Keratinocyte (primary cell): ENCODE measurements at regions not wholly inside any gene's neighbourhood (a gene's known extent, or its start where the extent isn't known, plus 50 kb on each side); places are given as distances from the start of the nearest gene placed in this dataset.

Experiments
- DNase-seq: peaks from one replicate; pipeline ENCODE4 v3.0.0-alpha.2; 2011; ENCODE audit warnings: low read depth, missing footprints, low spot score
- FAIRE-seq: peaks from 2 replicates; lab custom pipeline; 2011; peaks lifted over from hg19 to GRCh38; lab: Jason Lieb, UNC
- H2AFZ ChIP-seq: 2 replicates; pipeline ENCODE4 v1.6.0; 2012; ENCODE audit warnings: low read length, control low read depth, inconsistent platforms; ENCODE audit not compliant: control insufficient read depth
- H3K27ac ChIP-seq: 2 replicates; pipeline ENCODE4 v1.5.1; 2011; ENCODE audit warnings: low read length; ENCODE audit not compliant: control insufficient read depth, insufficient read depth
- H3K27me3 ChIP-seq: 3 replicates; pipeline ENCODE4 v1.6.0; 2011; ENCODE audit warnings: low read length; ENCODE audit not compliant: control insufficient read depth, insufficient read depth; ENCODE audit errors: extremely low read depth
- H3K36me3 ChIP-seq, 2 experiments: 2 replicates in 1 of 2; 3 replicates in 1 of 2; pipeline ENCODE4 v1.5.1; 2011; ENCODE audit warnings: low read length in 2 of 2, mild to moderate bottlenecking in 1 of 2; ENCODE audit not compliant: control insufficient read depth in 2 of 2, insufficient read depth in 2 of 2; ENCODE audit errors: extremely low read depth in 1 of 2
- H3K4me1 ChIP-seq: 3 replicates; pipeline ENCODE4 v1.5.1; 2011; ENCODE audit warnings: low read length; ENCODE audit not compliant: control insufficient read depth, insufficient read depth; ENCODE audit errors: extremely low read depth
- H3K4me2 ChIP-seq: 3 replicates; pipeline ENCODE4 v1.6.0; 2011; ENCODE audit warnings: low read depth, low read length; ENCODE audit not compliant: control insufficient read depth, insufficient read depth; ENCODE audit errors: extremely low read depth
- H3K4me3 ChIP-seq, 3 experiments: fragments of 200-600 bp in 1 of 3; sonication (generic) in 1 of 3; 2 replicates in 2 of 3; 3 replicates in 1 of 3; pipeline ENCODE4 v1.5.1; 2011 to 2016; ENCODE audit warnings: low read length in 3 of 3, mild to moderate bottlenecking in 3 of 3, control low read depth in 2 of 3, inconsistent platforms in 1 of 3, low read depth in 1 of 3, mixed read lengths in 1 of 3, mixed run types in 1 of 3, moderate library complexity in 1 of 3; ENCODE audit not compliant: control insufficient read depth in 2 of 3, insufficient read depth in 2 of 3; ENCODE audit errors: extremely low read depth in 1 of 3
- H3K79me2 ChIP-seq: 2 replicates; pipeline ENCODE4 v1.6.0; 2012; ENCODE audit warnings: low read length; ENCODE audit not compliant: control insufficient read depth, insufficient read depth
- H3K9ac ChIP-seq: 3 replicates; pipeline ENCODE4 v1.6.0; 2011; ENCODE audit warnings: low read length; ENCODE audit not compliant: control insufficient read depth, insufficient read depth; ENCODE audit errors: extremely low read depth
- H3K9me1 ChIP-seq: 3 replicates; pipeline ENCODE4 v1.6.0; 2011; ENCODE audit warnings: low read length; ENCODE audit not compliant: control insufficient read depth, insufficient read depth; ENCODE audit errors: extremely low read depth
- H3K9me3 ChIP-seq: 2 replicates; pipeline ENCODE4 v1.5.1; 2012; ENCODE audit warnings: low read depth, low read length; ENCODE audit not compliant: control insufficient read depth
- H4K20me1 ChIP-seq: 3 replicates; pipeline ENCODE4 v1.6.0; 2011; ENCODE audit warnings: low read length; ENCODE audit not compliant: control insufficient read depth, insufficient read depth; ENCODE audit errors: extremely low read depth
- EZH2 ChIP-seq: IDR thresholded peaks from one replicate; pipeline ENCODE4 v1.6.1; 2012; ENCODE audit warnings: inconsistent platforms, mild to moderate bottlenecking, low read length, moderate library complexity
- dilution Hi-C: fragments of 300-500 bp; cut with MboI; formaldehyde crosslinking; loops from one replicate; pipeline ENCODE4 v1.7.0; 2020; ENCODE audit warnings: low sequenced_read_pairs; ENCODE audit not compliant: extremely low pct_ligation_motif_present
- TF ChIP-seq, protein P1 (sequence below), 3 experiments: IDR thresholded peaks in 1 of 3; conservative IDR thresholded peaks in 1 of 3; optimal IDR thresholded peaks in 1 of 3; 2 replicates in 2 of 3; 3 replicates in 1 of 3; pipeline versions ENCODE3 to v1.5.1; 2011; ENCODE audit warnings: low read length in 3 of 3, mild to moderate bottlenecking in 3 of 3, moderate library complexity in 2 of 3, control low read depth in 1 of 3, inconsistent platforms in 1 of 3; ENCODE audit not compliant: insufficient read depth in 2 of 3; ENCODE audit errors: extremely low read depth in 1 of 3

GRCh38 chr11:119513806-119514170 lies 90.8 kb upstream of the THY1 start:
- H2AFZ ChIP-seq: no peak overlapping the region
- peaks cover 22% of the 10 kb centered on the region for H3K27me3 ChIP-seq
- no peak overlapping the region for H3K4me2 ChIP-seq
- dilution Hi-C loops: no loop called here
- H3K4me1 ChIP-seq: peaks cover 9% of the 10 kb centered on the region
- peaks cover 4% of the 10 kb centered on the region for H4K20me1 ChIP-seq
- DNase-seq (no peak), FAIRE-seq (no peak)
- H3K36me3 ChIP-seq: no peaks in the 10 kb centered on the region
- no peak overlapping the region for H3K4me3 ChIP-seq
- H3K79me2 ChIP-seq: no peaks in the 10 kb centered on the region
- H3K27ac ChIP-seq: no peak overlapping the region
- no peaks in the 10 kb centered on the region for H3K9me3 ChIP-seq
- TF ChIP-seq EZH2: no peak
- H3K9me1 ChIP-seq: no peaks in the 10 kb centered on the region
- no peak overlapping the region for H3K9ac ChIP-seq

GRCh38 chr11:119513131-119513805 lies 90.3 kb upstream of the THY1 start:
- no peaks in the 10 kb centered on the region for H3K9me1 ChIP-seq
- no peak overlapping the region for H3K4me2 ChIP-seq
- H2AFZ ChIP-seq: no peak overlapping the region
- FAIRE-seq (no peak), DNase-seq (no peak)
- H3K79me2 ChIP-seq: no peaks in the 10 kb centered on the region
- dilution Hi-C loops: no loop called here
- peaks cover 9% of the 10 kb centered on the region for H3K4me1 ChIP-seq
- no peak overlapping the region for H3K27ac ChIP-seq
- H4K20me1 ChIP-seq: peaks cover under 1% of the 10 kb centered on the region
- TF ChIP-seq, protein P1, sequence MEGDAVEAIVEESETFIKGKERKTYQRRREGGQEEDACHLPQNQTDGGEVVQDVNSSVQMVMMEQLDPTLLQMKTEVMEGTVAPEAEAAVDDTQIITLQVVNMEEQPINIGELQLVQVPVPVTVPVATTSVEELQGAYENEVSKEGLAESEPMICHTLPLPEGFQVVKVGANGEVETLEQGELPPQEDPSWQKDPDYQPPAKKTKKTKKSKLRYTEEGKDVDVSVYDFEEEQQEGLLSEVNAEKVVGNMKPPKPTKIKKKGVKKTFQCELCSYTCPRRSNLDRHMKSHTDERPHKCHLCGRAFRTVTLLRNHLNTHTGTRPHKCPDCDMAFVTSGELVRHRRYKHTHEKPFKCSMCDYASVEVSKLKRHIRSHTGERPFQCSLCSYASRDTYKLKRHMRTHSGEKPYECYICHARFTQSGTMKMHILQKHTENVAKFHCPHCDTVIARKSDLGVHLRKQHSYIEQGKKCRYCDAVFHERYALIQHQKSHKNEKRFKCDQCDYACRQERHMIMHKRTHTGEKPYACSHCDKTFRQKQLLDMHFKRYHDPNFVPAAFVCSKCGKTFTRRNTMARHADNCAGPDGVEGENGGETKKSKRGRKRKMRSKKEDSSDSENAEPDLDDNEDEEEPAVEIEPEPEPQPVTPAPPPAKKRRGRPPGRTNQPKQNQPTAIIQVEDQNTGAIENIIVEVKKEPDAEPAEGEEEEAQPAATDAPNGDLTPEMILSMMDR (optimal IDR thresholded peaks at IDR 0.05 in 1 of 3, IDR thresholded peaks at IDR 0.05 in 1 of 3, conservative IDR thresholded peaks at IDR 0.05 in 1 of 3; ENCODE audit: extremely low read depth in 1 of 3, insufficient read depth in 2 of 3, low read length in 3 of 3): no peak
- no peak for TF ChIP-seq EZH2
- H3K9ac ChIP-seq: no peak overlapping the region
- H3K9me3 ChIP-seq: no peaks in the 10 kb centered on the region
- H3K27me3 ChIP-seq: peaks cover 22% of the 10 kb centered on the region
- no peaks in the 10 kb centered on the region for H3K36me3 ChIP-seq
- H3K4me3 ChIP-seq: no peak overlapping the region

- Histone ChIP-seq H3K27me3 (peaks cover 20% of the 10 kb centered on the region), H3K4me3 (no peak overlapping the region), H3K36me3 (no peaks in the 10 kb centered on the region), H3K4me1 (peaks cover 9% of the 10 kb centered on the region), H3K9me3 (no peaks in the 10 kb centered on the region), H3K9me1 (no peaks in the 10 kb centered on the region), H3K27ac (no peak overlapping the region), H3K9ac (no peak overlapping the region), H3K4me2 (no peak overlapping the region), H2AFZ (no peak overlapping the region), H3K79me2 (no peaks in the 10 kb centered on the region), H4K20me1 (no peaks in the 10 kb centered on the region)
- TF ChIP-seq, protein P1 (optimal IDR thresholded peaks at IDR 0.05 in 1 of 3, IDR thresholded peaks at IDR 0.05 in 1 of 3, conservative IDR thresholded peaks at IDR 0.05 in 1 of 3; ENCODE audit: extremely low read depth in 1 of 3, insufficient read depth in 2 of 3, low read length in 3 of 3): no peak
- no peak for TF ChIP-seq EZH2
- FAIRE-seq (no peak), DNase-seq (no peak)
- dilution Hi-C loops: no loop called here
Observed at GRCh38 chr11:119512369-119512768, 89.4 kb upstream of the THY1 start.
